NCI-H2029 (cell line): ENCODE measurements at regions not wholly inside any gene's neighbourhood (a gene's known extent, or its start where the extent isn't known, plus 50 kb on each side); places are given as distances from the start of the nearest gene placed in this dataset.
"Not testable (repeated sequence)": the region's sequence is repeated elsewhere in the genome, so short reads cannot be mapped to it uniquely, and the experiment has no call there.

Source experiments
- DNase-seq: peaks from one replicate; lab custom pipeline; 2025; lab: John Stamatoyannopoulos, UW

DNA sequence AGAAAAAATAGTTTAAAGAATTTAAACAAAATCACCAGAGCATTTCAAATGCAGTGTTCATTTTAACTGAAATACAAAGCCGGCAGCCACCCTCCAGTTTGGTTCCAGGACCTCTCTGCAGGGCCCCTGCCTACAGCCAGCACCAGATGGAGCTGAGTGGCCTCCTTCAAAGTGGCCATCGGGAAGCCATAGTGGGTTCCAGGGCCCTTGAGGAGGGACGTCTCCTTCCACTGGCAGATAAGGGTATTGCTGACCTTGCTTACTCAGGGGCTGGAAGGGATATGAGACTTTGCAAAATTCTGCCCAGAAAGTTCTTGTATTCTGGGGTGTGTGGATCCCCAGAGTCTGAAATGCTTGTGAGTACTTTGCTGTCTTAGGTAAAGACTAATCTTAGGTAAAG is 205.2 kb upstream of the APCDD1 start:
- DNase-seq: no peak

DNA sequence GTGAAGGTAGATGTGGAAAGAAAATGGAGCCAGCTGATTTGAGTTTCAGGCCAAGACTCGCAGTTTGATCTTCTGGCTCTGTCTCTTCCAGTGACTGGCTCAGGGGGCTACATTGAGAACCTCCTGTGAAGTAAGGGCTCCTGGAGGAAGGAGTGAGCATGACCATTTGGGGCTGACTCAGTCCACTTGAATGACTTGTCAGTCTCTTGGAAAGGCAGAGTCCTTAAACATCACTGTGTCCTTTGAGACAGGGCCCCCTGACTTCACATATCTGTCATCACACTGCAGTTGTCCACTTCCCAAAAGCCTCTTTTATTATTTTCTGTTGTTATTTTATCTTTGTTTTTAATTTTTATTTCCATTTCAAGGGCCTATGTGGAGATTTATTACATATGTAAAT is 204.6 kb upstream of the APCDD1 start:
- DNase-seq: no peak

DNA sequence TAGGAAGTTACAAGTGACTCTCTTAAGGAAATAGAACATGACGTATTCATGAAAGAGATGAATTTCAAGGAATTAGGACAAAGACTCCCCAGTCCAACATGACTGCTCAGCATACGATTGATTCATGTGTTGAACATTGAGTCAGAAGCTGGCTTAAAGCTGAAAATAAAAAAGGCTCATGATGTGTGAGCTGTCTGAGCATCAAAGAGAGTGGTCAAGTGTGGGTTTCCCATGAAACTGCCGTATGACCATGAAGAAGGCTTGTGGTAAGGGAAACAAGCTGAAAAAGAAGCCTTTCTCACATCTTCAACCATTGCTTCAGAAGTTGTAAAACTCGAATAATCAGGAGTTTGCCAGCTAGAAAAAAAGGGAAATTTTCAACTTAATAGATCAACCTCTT is 201.9 kb upstream of the APCDD1 start:
- DNase-seq: no peak

DNA sequence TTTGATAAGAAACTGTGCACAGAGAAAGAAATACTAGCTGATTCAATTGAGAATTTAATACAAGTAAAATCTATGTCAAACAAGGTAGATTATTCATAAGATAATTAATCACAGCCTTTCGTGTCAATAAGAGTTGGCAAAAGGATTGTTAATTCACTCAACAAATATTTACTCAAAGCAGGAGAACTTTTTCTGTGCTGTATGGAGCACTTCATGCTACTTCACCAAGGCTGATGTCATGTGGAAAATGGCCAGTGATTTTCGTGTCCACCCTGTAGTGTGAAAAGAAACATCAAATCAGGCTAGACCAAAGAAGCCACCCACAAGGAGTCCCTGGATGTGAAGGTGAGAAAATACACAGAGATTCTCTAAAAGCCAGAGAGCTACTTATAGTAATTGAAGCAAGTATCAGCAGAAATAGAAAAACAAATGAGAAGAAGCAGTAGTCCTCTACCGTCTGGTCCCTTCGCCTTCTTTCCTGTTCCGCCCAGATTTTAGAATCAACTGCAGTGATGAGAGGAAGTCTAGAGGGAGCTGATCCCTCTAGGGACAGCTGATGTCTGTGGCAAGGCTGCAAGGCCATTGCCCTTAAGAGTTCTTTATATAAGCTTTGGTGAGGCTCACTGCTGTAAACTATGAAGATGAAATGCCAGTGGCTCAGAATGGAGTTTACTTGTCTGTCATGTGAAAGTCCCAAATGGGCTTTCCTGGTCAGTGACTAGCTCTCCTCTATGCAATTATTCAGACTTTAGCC is 201.3 kb upstream of the APCDD1 start:
- no peak for DNase-seq

DNA sequence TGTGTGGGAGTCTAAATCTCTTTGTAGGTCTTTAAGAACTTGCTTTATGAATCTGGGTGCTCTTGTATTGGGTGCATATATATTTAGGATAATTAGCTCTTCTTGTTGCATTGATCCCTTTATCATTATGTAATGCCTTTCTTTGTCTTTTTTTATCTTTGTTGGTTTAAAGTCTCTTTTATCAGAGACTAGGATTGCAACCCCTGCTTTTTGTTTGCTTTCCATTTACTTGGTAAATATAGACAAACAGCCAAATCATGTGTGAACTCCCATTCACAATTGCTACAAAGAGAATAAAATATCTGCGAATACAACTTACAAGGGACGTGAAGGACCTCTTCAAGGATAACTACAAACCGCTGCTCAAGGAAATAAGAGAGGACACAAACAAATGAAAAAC is 198.2 kb upstream of the APCDD1 start:
- DNase-seq: not testable (repeated sequence)

DNA sequence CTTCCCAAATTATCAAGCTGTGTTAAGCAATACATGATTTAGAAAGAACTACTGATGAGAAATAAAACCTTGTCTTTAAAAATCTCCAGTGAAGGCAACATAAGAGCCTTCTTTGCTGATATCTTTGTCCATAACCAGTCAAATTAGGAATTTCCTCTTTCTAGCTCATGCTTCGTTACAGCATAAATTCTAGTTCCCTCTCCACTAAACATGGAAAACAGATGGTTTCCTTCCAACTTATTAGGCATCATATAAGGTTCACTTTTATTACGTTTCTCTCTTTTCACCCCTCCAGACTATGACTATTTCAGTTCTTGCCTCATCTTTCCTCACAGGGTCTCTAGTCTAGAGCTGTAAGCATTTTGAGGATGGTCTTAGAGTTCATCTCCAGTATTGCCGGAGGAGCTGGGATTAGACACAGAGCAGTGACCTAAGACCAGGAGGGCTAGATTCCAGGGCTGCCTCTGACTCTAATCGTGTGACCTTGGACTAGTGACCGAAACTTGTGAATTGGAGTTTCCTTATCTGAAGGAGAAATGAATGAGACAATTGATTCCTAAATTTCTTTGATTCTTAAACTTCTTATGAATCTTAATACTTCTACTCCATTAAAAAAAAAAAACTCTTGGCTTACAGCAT is 195.5 kb upstream of the APCDD1 start:
- DNase-seq: no peak

DNA sequence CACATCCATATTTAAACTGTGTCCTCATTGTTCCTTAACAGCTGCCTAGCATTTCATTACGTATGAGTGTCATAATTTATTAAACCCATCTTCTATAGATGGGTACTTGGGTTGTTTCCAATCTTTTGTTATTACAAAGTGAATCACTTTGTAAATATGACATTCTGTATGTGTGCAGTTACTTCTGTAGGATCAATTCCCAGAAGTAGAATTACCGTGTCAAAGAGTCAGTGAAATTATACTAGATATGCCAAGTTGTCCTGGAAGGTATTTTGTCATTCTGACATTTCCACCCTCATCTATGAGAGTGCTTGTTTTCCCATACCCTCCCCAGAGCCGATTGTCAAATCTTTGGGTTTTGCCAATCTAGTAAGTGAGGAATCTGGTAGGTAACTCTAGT is 194.5 kb upstream of the APCDD1 start:
- no peak for DNase-seq

DNA sequence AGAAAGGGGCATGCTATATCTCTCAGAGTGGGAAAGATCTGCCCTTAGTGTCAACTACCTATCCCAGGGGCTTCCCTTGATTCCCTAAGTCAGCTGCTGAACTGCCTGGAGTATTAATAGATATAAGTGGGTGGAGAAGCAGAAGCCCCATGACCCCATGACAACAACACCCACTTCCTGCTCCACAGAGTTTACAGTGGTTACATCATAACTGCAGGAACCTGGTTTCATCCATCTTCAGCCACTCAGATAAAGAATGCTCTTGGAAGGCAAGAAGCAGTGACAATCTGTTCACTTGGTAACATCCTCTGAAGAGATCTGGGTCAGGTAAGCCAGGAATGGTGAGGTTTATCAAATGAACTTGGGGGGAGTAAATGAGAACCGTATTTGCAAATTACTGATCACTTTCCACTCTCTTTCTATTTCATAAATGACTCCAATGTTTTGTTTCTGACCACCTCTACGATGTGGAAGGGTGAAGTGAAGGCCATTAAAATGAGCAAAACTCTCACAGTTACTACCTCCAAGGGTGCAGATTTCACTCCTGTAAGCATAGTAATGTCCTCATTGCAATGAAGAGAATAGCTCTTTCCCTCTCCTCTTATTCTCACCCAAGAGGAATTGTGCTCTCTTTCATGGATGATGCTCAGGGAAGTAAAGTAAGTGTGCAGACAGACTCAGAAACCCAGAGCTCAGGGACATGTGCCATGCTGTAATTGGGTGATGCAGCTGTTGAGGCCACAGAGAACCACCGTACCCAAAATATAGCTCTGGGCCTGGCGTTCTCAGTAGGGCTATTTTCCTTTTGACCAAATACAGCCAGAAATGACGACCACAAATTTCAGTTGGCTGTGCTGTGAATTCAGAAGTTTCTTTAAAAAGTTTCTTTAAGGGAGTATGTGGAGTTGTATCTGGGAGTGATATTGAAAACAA is 192.8 kb upstream of the APCDD1 start:
- no peak for DNase-seq

DNA sequence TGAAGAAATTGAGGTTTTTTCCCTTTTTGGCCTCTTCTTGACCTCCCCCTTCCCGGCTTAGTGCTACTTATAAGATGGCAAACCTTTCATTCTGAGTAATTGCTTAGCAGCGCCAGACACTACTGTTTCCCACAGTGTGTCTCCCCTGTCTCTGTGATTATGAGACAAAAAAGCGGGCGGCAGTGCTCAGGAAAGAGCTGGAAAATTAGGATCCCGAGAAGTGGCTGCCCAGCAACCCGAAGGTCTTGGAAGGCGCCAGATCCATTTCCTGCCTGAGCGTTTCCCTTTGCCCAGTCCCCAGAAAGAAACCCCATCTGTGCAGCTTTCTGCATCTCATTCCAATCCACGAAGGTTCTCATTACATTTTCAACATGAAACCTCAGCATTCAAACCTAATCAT is 191.9 kb upstream of the APCDD1 start:
- no peak for DNase-seq

DNA sequence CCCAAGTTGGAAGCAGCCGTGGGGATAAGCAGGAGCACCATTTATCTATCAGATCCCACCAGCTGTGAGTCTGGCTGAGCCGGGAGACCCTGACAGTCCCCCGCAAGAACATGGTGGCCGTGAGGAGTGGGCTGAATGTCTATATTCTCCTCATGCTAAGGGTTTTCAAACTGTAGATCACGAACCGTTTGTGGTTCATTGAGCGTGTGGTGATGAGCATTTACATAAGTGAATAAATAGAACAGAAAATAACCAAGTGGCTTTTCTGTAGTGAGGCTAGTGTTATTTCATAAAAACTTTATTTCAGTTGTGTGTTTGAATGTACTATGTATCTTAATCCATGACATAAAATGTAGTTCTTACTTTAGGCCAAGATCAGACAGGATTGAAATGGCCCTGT is 190.2 kb upstream of the APCDD1 start:
- DNase-seq: no peak

DNA sequence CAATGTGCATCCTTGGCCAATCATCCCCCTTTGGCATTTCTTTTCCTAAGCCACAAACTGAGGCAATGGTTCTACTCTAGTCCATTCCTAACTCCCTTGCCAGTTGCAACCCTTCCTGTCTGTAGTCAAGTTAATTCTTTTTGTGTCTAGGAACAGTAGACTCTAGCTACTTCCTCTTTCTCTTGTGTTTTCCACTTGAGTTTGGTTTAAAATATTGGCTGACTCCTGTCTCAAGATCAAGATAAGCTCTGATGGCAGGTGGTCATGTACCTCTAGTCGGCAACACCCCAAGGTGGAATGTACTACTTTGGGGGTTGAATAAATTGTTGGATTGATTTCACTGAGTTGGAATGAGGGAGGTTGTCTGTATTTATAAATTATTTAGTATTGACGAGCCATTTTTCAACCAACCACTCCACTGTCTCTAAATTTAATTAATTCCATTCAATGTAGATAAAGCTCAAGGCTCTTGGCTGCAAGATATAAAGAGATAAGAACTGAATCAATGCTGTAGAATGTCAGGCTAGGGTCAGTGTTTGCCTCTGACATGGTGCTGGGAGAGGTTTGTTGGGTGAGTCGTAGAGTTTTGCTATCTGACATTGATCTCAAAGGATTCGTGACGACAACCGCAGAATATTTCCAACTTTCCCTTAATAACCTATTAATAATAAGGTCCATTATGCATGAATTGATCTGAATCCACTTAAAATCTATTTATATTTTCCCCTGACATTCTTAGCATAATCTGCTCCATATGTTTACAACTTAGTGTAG is 188.7 kb upstream of the APCDD1 start:
- no peak for DNase-seq

DNA sequence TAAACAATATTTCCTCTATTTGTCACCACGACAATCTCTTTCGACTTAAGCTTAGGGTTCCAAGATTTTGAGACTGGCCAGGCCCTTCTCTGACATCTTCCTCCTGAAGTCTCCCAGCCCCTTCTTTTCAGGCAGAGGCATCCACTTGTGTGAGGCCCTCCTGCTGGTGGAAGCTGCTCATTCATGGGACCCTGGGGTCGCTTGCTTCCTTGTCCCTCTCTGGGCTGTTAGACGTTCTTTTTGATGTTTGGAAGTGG is 188.2 kb upstream of the APCDD1 start:
- DNase-seq: no peak

DNA sequence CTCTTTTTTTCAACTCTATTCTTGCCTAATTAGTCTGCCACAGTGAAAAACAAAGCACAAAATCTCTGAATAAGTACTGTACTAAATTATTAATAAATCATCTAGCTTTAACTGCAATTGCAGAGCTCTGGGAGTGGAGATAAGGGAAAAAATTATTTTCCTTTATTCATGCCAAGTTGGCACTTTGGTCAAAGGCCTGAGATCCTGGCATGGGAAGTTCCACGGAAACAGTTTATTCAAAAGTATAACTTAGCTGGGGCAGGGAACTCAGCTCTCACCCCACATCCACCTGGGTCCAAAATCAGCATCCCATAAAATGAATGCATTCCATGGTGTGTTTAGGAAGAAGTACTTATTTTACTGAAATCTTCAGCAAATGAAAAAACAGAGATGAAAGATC is 185.2 kb upstream of the APCDD1 start:
- no peak for DNase-seq

DNA sequence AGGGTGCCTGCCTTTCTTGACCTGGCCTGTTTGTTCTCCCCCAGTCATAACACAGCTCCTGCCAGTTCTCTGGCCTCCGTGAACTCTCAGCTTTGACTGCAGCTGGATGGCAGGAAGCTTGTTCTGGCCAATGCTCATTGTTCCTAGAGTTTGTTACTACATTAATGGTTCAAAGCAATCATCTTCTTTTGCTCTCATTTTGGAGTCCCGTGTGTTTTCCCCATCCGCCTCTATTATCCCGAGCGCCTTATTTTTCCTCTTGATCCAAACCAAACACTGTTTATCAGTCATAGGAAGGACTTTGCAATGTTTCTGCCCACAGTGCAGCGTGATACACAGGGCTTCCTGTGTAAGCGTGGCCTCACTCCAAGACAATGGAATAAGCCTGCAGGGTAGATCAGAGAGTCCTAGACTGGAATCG is 184.3 kb upstream of the APCDD1 start:
- DNase-seq: no peak

DNA sequence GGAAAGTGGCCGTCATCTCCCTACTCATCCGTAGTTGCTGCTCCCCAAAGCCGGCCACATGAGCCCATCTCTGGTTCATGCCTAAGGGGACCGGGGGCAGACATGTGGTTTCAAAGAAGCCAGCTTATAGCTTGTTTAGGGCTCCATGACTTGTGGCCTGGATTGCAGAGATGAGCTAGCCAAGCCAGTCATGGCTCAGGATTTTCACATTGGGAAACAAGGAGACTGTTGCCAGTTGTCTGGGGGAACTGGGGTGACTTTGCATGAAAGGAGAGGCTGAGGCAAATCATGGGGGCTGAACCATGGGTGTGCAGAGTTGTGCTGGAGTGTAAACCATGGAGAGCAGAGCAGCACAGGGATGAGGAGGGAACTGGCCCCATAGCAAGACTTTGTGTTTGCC is 183.0 kb upstream of the APCDD1 start:
- DNase-seq: no peak

DNA sequence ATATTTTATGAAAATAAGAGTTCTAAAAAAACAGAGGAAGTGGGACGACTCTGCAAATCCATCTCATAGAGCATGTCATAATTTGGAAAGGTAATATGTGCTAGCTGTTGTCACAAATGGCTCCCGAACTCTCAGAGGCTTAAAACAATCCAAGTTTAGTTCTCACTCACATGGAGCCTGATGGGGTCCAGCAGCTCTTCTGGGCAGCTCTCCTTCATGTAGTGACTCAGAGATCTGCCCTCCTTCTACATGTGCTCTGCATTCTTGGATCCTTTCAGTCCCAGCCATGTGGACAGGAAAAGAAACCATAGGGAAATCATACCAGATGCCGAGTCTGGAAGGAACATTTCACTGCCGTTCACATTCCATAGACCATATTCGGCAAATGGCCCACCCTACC is 180.1 kb upstream of the APCDD1 start:
- DNase-seq: no peak

DNA sequence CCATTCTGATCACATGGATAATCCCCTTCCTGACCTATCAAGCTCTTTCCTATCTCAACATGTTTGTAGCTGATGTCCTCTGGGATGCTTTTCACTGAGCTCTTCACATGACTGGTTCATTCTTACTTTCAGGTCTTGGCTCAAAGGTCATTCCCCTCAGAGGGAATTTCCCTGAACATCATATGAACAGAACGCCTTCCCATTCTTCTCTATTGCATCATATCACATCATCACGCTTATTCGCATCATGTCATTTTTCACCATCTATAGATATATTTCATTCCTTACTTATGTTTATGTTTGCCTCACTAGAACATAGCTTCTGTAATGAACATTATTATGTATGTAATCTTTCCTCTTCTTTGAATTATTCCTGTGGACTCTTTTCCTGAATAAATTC is 178.9 kb upstream of the APCDD1 start:
- no peak for DNase-seq

DNA sequence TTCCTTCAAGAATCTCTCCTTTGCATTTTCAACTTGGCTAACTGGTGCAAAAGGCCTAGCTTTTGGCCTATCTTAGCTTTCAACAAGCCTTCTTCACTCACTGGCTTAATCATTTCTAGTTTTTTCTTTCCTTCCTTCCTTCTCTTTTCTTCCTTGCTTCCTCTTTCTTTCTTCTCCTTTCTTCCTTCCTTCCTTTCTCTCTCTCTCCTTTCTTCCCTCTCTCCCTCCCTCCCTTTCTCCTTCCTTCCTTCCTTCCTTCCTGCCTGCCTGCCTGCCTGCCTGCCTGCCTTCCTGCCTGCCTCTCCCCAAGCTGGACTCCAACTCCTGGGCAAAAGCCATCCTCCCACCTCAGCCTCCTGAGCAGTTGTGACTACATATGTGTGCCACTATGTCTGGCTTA is 176.2 kb upstream of the APCDD1 start:
- no peak for DNase-seq

DNA sequence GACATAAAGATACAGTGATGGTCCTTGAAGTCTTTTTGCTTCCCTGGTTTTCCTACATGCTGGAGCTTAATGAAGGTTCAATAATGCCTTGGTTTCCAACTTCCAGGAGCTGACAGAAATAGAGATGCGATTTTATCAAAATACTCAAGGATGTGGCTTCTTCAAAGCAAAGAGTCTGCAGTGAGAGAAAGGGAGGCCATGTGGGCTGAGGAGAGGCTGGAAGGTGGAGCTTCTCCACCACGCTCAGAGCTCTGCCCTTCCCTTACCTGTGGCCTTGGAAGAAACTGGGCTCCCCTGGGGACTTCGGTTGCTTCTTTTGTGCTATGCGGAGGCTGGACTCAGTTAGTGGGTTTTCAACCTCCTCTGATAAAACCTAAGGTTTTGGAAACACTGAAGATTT is 175.0 kb upstream of the APCDD1 start:
- no peak for DNase-seq

DNA sequence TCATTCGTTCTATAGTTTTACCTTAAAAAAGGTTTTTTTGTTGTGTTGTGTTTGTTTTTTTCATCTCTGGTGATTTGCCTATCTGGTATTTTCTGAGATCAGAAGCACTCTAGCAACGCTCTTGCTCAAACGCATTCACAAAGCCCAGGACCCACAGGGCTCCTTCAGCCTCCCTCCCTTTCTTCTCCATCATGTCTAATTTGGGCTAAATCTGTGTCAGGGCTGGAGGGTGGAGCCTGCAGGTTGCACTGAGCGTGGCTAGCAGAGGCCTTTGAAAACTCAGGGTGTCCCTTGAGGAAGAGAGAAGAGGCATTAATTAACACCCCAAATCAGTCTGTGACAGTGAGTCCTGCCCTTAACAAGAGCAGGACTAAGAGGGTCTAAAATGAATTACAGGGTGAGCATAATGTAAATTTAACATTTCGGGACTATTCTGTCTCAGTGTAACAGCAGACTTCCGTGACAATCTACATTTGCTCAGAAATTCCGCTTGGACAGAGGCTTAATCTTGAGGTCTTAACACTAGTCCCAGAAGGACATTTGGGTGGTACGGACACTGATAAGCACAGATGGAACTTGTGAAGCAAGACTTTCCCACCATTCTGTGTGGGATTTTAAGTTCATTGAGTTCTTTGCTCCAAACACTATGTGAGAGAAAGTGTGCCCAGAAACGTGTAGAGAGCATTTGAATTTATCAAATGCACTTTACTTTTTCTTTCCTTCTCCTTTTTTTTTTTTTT is 174.4 kb upstream of the APCDD1 start:
- no peak for DNase-seq

DNA sequence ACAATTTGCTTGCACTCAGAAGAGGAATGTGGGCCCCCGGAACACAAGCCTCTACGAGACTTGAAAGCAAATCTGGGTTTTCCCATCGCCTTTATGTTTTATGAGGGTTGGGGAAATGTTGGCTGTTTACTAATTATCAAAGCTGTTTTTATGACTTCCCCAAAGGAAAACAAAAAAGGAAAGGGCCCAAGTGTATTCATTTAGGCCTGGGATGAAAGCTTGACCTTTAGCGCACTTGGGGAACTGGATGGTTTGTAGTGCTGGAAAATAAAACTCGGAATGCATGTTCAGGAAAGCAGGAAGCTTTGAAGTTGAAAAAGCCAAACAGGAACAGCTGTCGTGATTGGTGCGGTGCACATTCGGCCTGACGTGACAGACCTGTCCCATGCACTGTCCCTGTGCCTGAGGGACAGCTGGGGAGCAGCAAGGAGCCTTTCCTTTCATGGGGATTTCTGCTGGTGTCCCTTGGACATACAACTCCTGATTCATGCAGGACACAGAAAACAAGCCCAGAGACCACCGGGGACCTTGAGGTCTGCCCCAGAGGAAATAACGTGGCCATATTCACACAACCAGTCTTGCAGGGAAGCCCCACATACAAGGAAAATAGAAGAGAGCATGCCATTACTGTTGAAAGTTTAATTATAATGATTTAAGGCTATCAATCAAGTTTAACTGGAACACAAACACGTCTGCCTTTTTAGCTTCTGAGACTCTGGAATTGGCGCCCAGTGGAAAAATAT is 169.7 kb upstream of the APCDD1 start:
- no peak for DNase-seq
